ENCODE measurements at regions not wholly inside any gene's neighbourhood (a gene's known extent, or its start where the extent isn't known, plus 50 kb on each side); places are given as distances from the start of the nearest gene placed in this dataset.

GRCh38 chr9:127553793-127554192 is 58.3 kb upstream of the STXBP1 start:
- no peak for DNase-seq (ENCODE audit: low spot score)
- intact Hi-C loops (cut with DNase I), result no loop called here

- intact Hi-C loops (cut with DNase I), result no loop called here
- no peak for DNase-seq (ENCODE audit: low spot score)
Measured at GRCh38 chr9:127554966-127555839, 56.9 kb upstream of the STXBP1 start.

GRCh38 chr9:127555840-127556820 is 55.9 kb upstream of the STXBP1 start:
- peak; percentile 82 for DNase-seq (ENCODE audit: low spot score)
- intact Hi-C loops (cut with DNase I), result no loop called here

GRCh38 chr9:127556871-127557270 is 55.2 kb upstream of the STXBP1 start:
- intact Hi-C loops (cut with DNase I), result no loop called here
- DNase-seq (ENCODE audit: low spot score), result no peak

GRCh38 chr9:127557466-127557869 is 54.6 kb upstream of the STXBP1 start:
- intact Hi-C loops (cut with DNase I), result no loop called here
- no peak for DNase-seq (ENCODE audit: low spot score)

- no peak for DNase-seq (ENCODE audit: low spot score)
- intact Hi-C loops (cut with DNase I), result no loop called here
Measured at GRCh38 chr9:127557998-127558546, 54.0 kb upstream of the STXBP1 start.

- intact Hi-C loops (cut with DNase I), result no loop called here
- DNase-seq (ENCODE audit: low spot score), result no peak
Measured at GRCh38 chr9:127558581-127559246, 53.4 kb upstream of the STXBP1 start.

- intact Hi-C loops (cut with DNase I), result no loop called here
Measured at GRCh38 chr9:127559247-127559680, 52.8 kb upstream of the STXBP1 start.

GRCh38 chr9:127561491-127562278 is 50.4 kb upstream of the STXBP1 start:
- intact Hi-C loops (cut with DNase I), result loop anchor here (5.0 kb wide), 1 partner anchor 39 kb away; no protein-coding TSS in a partner anchor

More at GRCh38 chr9:127559247-127559680, 52.8 kb upstream of the STXBP1 start:
- DNase-seq (ENCODE audit: low spot score), result no peak

More at GRCh38 chr9:127561491-127562278, 50.4 kb upstream of the STXBP1 start:
- peak; percentile 89 for DNase-seq (ENCODE audit: low spot score)
